ENCODE measurements at regions not wholly inside any gene's neighbourhood (a gene's known extent, or its start where the extent isn't known, plus 50 kb on each side); places are given as distances from the start of the nearest gene placed in this dataset.
A peak's percentile ranks its signal among the peaks of the same experiment; 100 is the strongest.

- in situ Hi-C loops (cut with MboI; ENCODE audit: low pct_unique_long_range_greater_than_20kb in 2 of 9, low sequenced_read_pairs in 9 of 9, unreplicated experiment in 9 of 9), result no loop called here
Measured at GRCh38 chr5:92741906-92742305, 839.1 kb downstream of the NR2F1-AS1 start.

GRCh38 chr5:92734211-92734940 is 846.6 kb downstream of the NR2F1-AS1 start:
- Histone ChIP-seq H3K4me1 (replicated peaks in 1 of 2) (peaks cover 0 to 11% of the 10 kb centered on the region in 2 donors), H3K27ac (no peak overlapping the region), H3K4me3 (no peak overlapping the region)
- peak in 1 of 8 experiments; percentile 25 for ATAC-seq (replicated peaks in 6 of 8)
- WGBS, 10 experiments, result 29 to 100% (median 85%) methylated on average over 1 to 2 of the region's 2 CpGs; no CpG with 5 or more reads in 1 of the 10 experiments
- in situ Hi-C loops (cut with MboI; ENCODE audit: low pct_unique_long_range_greater_than_20kb in 2 of 9, low sequenced_read_pairs in 9 of 9, unreplicated experiment in 9 of 9), result no loop called here

More at GRCh38 chr5:92741906-92742305, 839.1 kb downstream of the NR2F1-AS1 start:
- Histone ChIP-seq H3K4me1 (replicated peaks in 1 of 2) (no peaks in the 10 kb centered on the region), H3K4me3 (no peak overlapping the region), H3K27ac (no peak overlapping the region)
- 0 to 100% (median 75%) methylated on average over 1 to 2 of the region's 2 CpGs; no CpG with 5 or more reads in 2 of the 10 experiments for WGBS, 10 experiments
- no peak for ATAC-seq (replicated peaks in 6 of 8)

GRCh38 chr5:92730486-92730885 is 850.5 kb downstream of the NR2F1-AS1 start:
- ATAC-seq (replicated peaks in 6 of 8), result no peak
- no peak overlapping the region for H3K27ac ChIP-seq
- in situ Hi-C loops (cut with MboI; ENCODE audit: low pct_unique_long_range_greater_than_20kb in 2 of 9, low sequenced_read_pairs in 9 of 9, unreplicated experiment in 9 of 9), result no loop called here
- 0 to 100% (median 69%) methylated on average over 1 of the region's 1 CpG for WGBS, 10 experiments
- peaks cover 0 to 11% of the 10 kb centered on the region in 2 donors for H3K4me1 ChIP-seq (replicated peaks in 1 of 2)
- no peak overlapping the region for H3K4me3 ChIP-seq

GRCh38 chr5:92729088-92729487 is 851.9 kb downstream of the NR2F1-AS1 start:
- H3K4me1 ChIP-seq (replicated peaks in 1 of 2), result peaks cover 0 to 5% of the 10 kb centered on the region in 2 donors
- 85 to 100% (median 100%) methylated on average over 1 to 5 of the region's 5 CpGs; no CpG with 5 or more reads in 3 of the 10 experiments for WGBS, 10 experiments
- no peak overlapping the region for H3K27ac ChIP-seq
- in situ Hi-C loops (cut with MboI; ENCODE audit: low pct_unique_long_range_greater_than_20kb in 2 of 9, low sequenced_read_pairs in 9 of 9, unreplicated experiment in 9 of 9), result no loop called here
- no peak for ATAC-seq (replicated peaks in 6 of 8)
- H3K4me3 ChIP-seq, result no peak overlapping the region

GRCh38 chr5:92715946-92716520 is 865.0 kb downstream of the NR2F1-AS1 start:
- Histone ChIP-seq H3K4me3 (no peak overlapping the region), H3K27ac (no peak overlapping the region), H3K4me1 (replicated peaks in 1 of 2) (peaks cover 38 to 66% of the 10 kb centered on the region in 2 donors)
- 32 to 82% (median 73%) methylated on average over 2 to 5 of the region's 5 CpGs; no CpG with 5 or more reads in 1 of the 10 experiments for WGBS, 10 experiments
- no peak for ATAC-seq (replicated peaks in 6 of 8)
- in situ Hi-C loops (cut with MboI; ENCODE audit: low pct_unique_long_range_greater_than_20kb in 2 of 9, low sequenced_read_pairs in 9 of 9, unreplicated experiment in 9 of 9), result loop anchor here in 1 of 9 experiments (25.0 kb wide), 1 partner anchor 871 kb away; the partner anchor contains the start of genes NR2F1 and NR2F1-AS1

- in situ Hi-C loops (cut with MboI; ENCODE audit: low pct_unique_long_range_greater_than_20kb in 2 of 9, low sequenced_read_pairs in 9 of 9, unreplicated experiment in 9 of 9), result loop anchor here in 1 of 9 experiments (25.0 kb wide), 1 partner anchor 873 kb away; the partner anchor contains the start of genes NR2F1 and NR2F1-AS1
- Histone ChIP-seq H3K27ac (peak overlapping the region in 1 of 2 donors; percentile 2), H3K4me1 (replicated peaks in 1 of 2) (peaks cover 38 to 82% of the 10 kb centered on the region in 2 donors), H3K4me3 (peak overlapping the region in 1 of 5 donors; percentile 22)
- ATAC-seq (replicated peaks in 6 of 8), result peak in 5 of 8 experiments; percentile 63 to 77 (median 69)
- WGBS, 10 experiments, result 0 to 60% (median 23%) methylated on average over 1 of the region's 1 CpG; no CpG with 5 or more reads in 2 of the 10 experiments
Measured at GRCh38 chr5:92713826-92714225, 867.2 kb downstream of the NR2F1-AS1 start.

- H3K4me1 ChIP-seq (replicated peaks in 1 of 2), result peaks cover 38 to 82% of the 10 kb centered on the region in 2 donors
- H3K27ac ChIP-seq, result peak overlapping the region in 1 of 2 donors; percentile 2
- WGBS, 10 experiments, result 0 to 72% (median 12%) methylated on average over 1 to 7 of the region's 8 CpGs
- H3K4me3 ChIP-seq, result peak overlapping the region in 2 of 5 donors; percentile 3 to 22
- in situ Hi-C loops (cut with MboI; ENCODE audit: low pct_unique_long_range_greater_than_20kb in 2 of 9, low sequenced_read_pairs in 9 of 9, unreplicated experiment in 9 of 9), result loop anchor here in 1 of 9 experiments (25.0 kb wide), 1 partner anchor 874 kb away; the partner anchor contains the start of genes NR2F1 and NR2F1-AS1
- ATAC-seq (replicated peaks in 6 of 8), result peak in 5 of 8 experiments; percentile 64 to 80 (median 77)
Measured at GRCh38 chr5:92713335-92713743, 867.7 kb downstream of the NR2F1-AS1 start.

GRCh38 chr5:92711956-92712355 is 869.1 kb downstream of the NR2F1-AS1 start:
- Histone ChIP-seq H3K4me1 (replicated peaks in 1 of 2) (peaks cover 38 to 72% of the 10 kb centered on the region in 2 donors), H3K4me3 (no peak overlapping the region), H3K27ac (peak overlapping the region; percentile 32 to 41)
- peak in 5 of 8 experiments; percentile 12 to 49 (median 18) for ATAC-seq (replicated peaks in 6 of 8)
- WGBS, 10 experiments, result 22 to 85% (median 55%) methylated on average over 1 to 4 of the region's 4 CpGs
- in situ Hi-C loops (cut with MboI; ENCODE audit: low pct_unique_long_range_greater_than_20kb in 2 of 9, low sequenced_read_pairs in 9 of 9, unreplicated experiment in 9 of 9), result loop anchor here in 1 of 9 experiments (25.0 kb wide), 1 partner anchor 875 kb away; the partner anchor contains the start of genes NR2F1 and NR2F1-AS1

- no peak overlapping the region for H3K4me3 ChIP-seq
- ATAC-seq (replicated peaks in 6 of 8), result no peak
- H3K4me1 ChIP-seq (replicated peaks in 1 of 2), result peaks cover 0 to 8% of the 10 kb centered on the region in 2 donors
- no peak overlapping the region for H3K27ac ChIP-seq
- in situ Hi-C loops (cut with MboI; ENCODE audit: low pct_unique_long_range_greater_than_20kb in 2 of 9, low sequenced_read_pairs in 9 of 9, unreplicated experiment in 9 of 9), result loop anchor here in 1 of 9 experiments (25.0 kb wide), 1 partner anchor 883 kb away; the partner anchor contains the start of genes NR2F1 and NR2F1-AS1
Measured at GRCh38 chr5:92704590-92704989, 876.4 kb downstream of the NR2F1-AS1 start.

GRCh38 chr5:92703976-92704375 is 877.0 kb downstream of the NR2F1-AS1 start:
- no peak overlapping the region for H3K27ac ChIP-seq
- ATAC-seq (replicated peaks in 6 of 8), result no peak
- H3K4me3 ChIP-seq, result no peak overlapping the region
- peaks cover 0 to 7% of the 10 kb centered on the region in 2 donors for H3K4me1 ChIP-seq (replicated peaks in 1 of 2)
- 33 to 100% (median 77%) methylated on average over 1 of the region's 1 CpG; no CpG with 5 or more reads in 2 of the 10 experiments for whole genome bisulfite sequencing, 10 experiments
- in situ Hi-C loops (cut with MboI; ENCODE audit: low pct_unique_long_range_greater_than_20kb in 2 of 9, low sequenced_read_pairs in 9 of 9, unreplicated experiment in 9 of 9), result loop anchor here in 1 of 9 experiments (25.0 kb wide), 1 partner anchor 883 kb away; the partner anchor contains the start of genes NR2F1 and NR2F1-AS1

GRCh38 chr5:92695123-92696003 is 885.7 kb downstream of the NR2F1-AS1 start:
- Histone ChIP-seq H3K27ac (peak overlapping the region in 1 of 2 donors; percentile 42), H3K4me3 (no peak overlapping the region), H3K4me1 (replicated peaks in 1 of 2) (peaks cover 9 to 28% of the 10 kb centered on the region in 2 donors)
- peak in 6 of 8 experiments; percentile 49 to 80 (median 68) for ATAC-seq (replicated peaks in 6 of 8)
- WGBS, 10 experiments, result 12 to 66% (median 43%) methylated on average over 2 to 5 of the region's 5 CpGs
- in situ Hi-C loops (cut with MboI; ENCODE audit: low pct_unique_long_range_greater_than_20kb in 2 of 9, low sequenced_read_pairs in 9 of 9, unreplicated experiment in 9 of 9), result loop anchor here in 2 of 9 experiments (25.0 kb wide), 1 partner anchor 892 kb away; the partner anchor contains the start of genes NR2F1 (in 2 of the 2) and NR2F1-AS1 (in 2 of the 2)

GRCh38 chr5:92694067-92694466 is 887.0 kb downstream of the NR2F1-AS1 start:
- peaks cover 9 to 30% of the 10 kb centered on the region in 2 donors for H3K4me1 ChIP-seq (replicated peaks in 1 of 2)
- no peak for ATAC-seq (replicated peaks in 6 of 8)
- no peak overlapping the region for H3K4me3 ChIP-seq
- 14 to 100% (median 93%) methylated on average over 1 to 2 of the region's 2 CpGs; no CpG with 5 or more reads in 2 of the 10 experiments for WGBS, 10 experiments
- in situ Hi-C loops (cut with MboI; ENCODE audit: low pct_unique_long_range_greater_than_20kb in 2 of 9, low sequenced_read_pairs in 9 of 9, unreplicated experiment in 9 of 9), result loop anchor here in 2 of 9 experiments (25.0 kb wide), 1 partner anchor 893 kb away; the partner anchor contains the start of genes NR2F1 (in 2 of the 2) and NR2F1-AS1 (in 2 of the 2)
- H3K27ac ChIP-seq, result no peak overlapping the region
